Activated T-cell treated with anti-CD3 and anti-CD28 coated beads, Interleukin-2, amount 50 U/mL, for 24 hours (primary cell): ENCODE measurements at regions not wholly inside any gene's neighbourhood (a gene's known extent, or its start where the extent isn't known, plus 50 kb on each side); places are given as distances from the start of the nearest gene placed in this dataset.

Experiments
- DNase-seq: peaks from one replicate; pipeline ENCODE4 v3.0.0-alpha.2; 2020
- H3K27ac Mint-ChIP-seq: 2 replicates; pipeline ENCODE4 v1.8.0; 2020; ENCODE audit warnings: mild to moderate bottlenecking, mixed read lengths
- H3K27me3 Mint-ChIP-seq: 2 replicates; pipeline ENCODE4 v1.8.0; 2020; ENCODE audit warnings: mixed read lengths
- H3K36me3 Mint-ChIP-seq: 2 replicates; pipeline ENCODE4 v1.8.0; 2020; ENCODE audit warnings: low read depth, mixed read lengths
- H3K4me1 Mint-ChIP-seq: 2 replicates; pipeline ENCODE4 v1.8.0; 2020; ENCODE audit warnings: low read depth, mixed read lengths
- H3K4me3 Mint-ChIP-seq: 2 replicates; pipeline ENCODE4 v1.8.0; 2020; ENCODE audit warnings: mild to moderate bottlenecking, moderate library complexity, mixed read lengths
- H3K9me3 Mint-ChIP-seq: 2 replicates; pipeline ENCODE4 v1.8.0; 2020; ENCODE audit warnings: mixed read lengths

- Mint-ChIP-seq H3K4me1 (no peaks in the 10 kb centered on the region), H3K27me3 (peaks cover 17% of the 10 kb centered on the region), H3K36me3 (no peaks in the 10 kb centered on the region), H3K4me3 (no peak overlapping the region), H3K9me3 (no peaks in the 10 kb centered on the region), H3K27ac (no peak overlapping the region)
- DNase-seq: no peak
Observed at GRCh38 chr4:24434241-24434640, 150.1 kb downstream of the DHX15 start.

- Mint-ChIP-seq H3K36me3 (no peaks in the 10 kb centered on the region), H3K4me3 (no peak overlapping the region), H3K9me3 (no peaks in the 10 kb centered on the region), H3K27me3 (peaks cover 14% of the 10 kb centered on the region), H3K27ac (no peak overlapping the region), H3K4me1 (no peaks in the 10 kb centered on the region)
- no peak for DNase-seq
Observed at GRCh38 chr4:24433515-24434214, 150.7 kb downstream of the DHX15 start.

- Mint-ChIP-seq H3K4me3 (no peak overlapping the region), H3K9me3 (no peaks in the 10 kb centered on the region), H3K36me3 (no peaks in the 10 kb centered on the region), H3K27me3 (peaks cover 11% of the 10 kb centered on the region), H3K4me1 (no peaks in the 10 kb centered on the region), H3K27ac (no peak overlapping the region)
- DNase-seq: no peak
Observed at GRCh38 chr4:24428850-24429249, 155.5 kb downstream of the DHX15 start.

GRCh38 chr4:24426557-24426956, 157.8 kb downstream of the DHX15 start:
- Mint-ChIP-seq H3K9me3 (no peaks in the 10 kb centered on the region), H3K27ac (no peak overlapping the region), H3K4me3 (no peak overlapping the region), H3K27me3 (peaks cover 8% of the 10 kb centered on the region), H3K36me3 (no peaks in the 10 kb centered on the region), H3K4me1 (no peaks in the 10 kb centered on the region)
- DNase-seq: no peak

- DNase-seq: no peak
- Mint-ChIP-seq H3K4me3 (no peak overlapping the region), H3K27me3 (peaks cover 8% of the 10 kb centered on the region), H3K9me3 (no peaks in the 10 kb centered on the region), H3K4me1 (no peaks in the 10 kb centered on the region), H3K36me3 (no peaks in the 10 kb centered on the region), H3K27ac (no peak overlapping the region)
Observed at GRCh38 chr4:24425863-24426262, 158.5 kb downstream of the DHX15 start.

GRCh38 chr4:24423670-24424069, 160.7 kb downstream of the DHX15 start:
- Mint-ChIP-seq H3K27me3 (peaks cover 12% of the 10 kb centered on the region), H3K27ac (no peak overlapping the region), H3K36me3 (no peaks in the 10 kb centered on the region), H3K4me3 (no peak overlapping the region), H3K9me3 (no peaks in the 10 kb centered on the region), H3K4me1 (peaks cover 2% of the 10 kb centered on the region)
- no peak for DNase-seq

- Mint-ChIP-seq H3K9me3 (no peaks in the 10 kb centered on the region), H3K4me1 (peaks cover 2% of the 10 kb centered on the region), H3K27me3 (peaks cover 12% of the 10 kb centered on the region), H3K4me3 (no peak overlapping the region), H3K36me3 (no peaks in the 10 kb centered on the region), H3K27ac (no peak overlapping the region)
- DNase-seq: no peak
Observed at GRCh38 chr4:24422644-24423043, 161.7 kb downstream of the DHX15 start.

- H3K27ac Mint-ChIP-seq: no peak overlapping the region
- peak; percentile 75 for DNase-seq
- H3K27me3 Mint-ChIP-seq: peaks cover 27% of the 10 kb centered on the region
- H3K36me3 Mint-ChIP-seq: no peaks in the 10 kb centered on the region
- H3K4me3 Mint-ChIP-seq: no peak overlapping the region
- H3K9me3 Mint-ChIP-seq: no peaks in the 10 kb centered on the region
- H3K4me1 Mint-ChIP-seq: peaks cover 2% of the 10 kb centered on the region
Observed at GRCh38 chr4:24419181-24420034, 164.9 kb downstream of the DHX15 start.

GRCh38 chr4:24417206-24417605, 167.1 kb downstream of the DHX15 start:
- Mint-ChIP-seq H3K27me3 (peaks cover 31% of the 10 kb centered on the region), H3K4me3 (no peak overlapping the region), H3K4me1 (peaks cover 2% of the 10 kb centered on the region), H3K9me3 (no peaks in the 10 kb centered on the region), H3K27ac (no peak overlapping the region), H3K36me3 (no peaks in the 10 kb centered on the region)
- no peak for DNase-seq

- Mint-ChIP-seq H3K27me3 (peaks cover 37% of the 10 kb centered on the region), H3K4me1 (peaks cover 2% of the 10 kb centered on the region), H3K4me3 (no peak overlapping the region), H3K36me3 (no peaks in the 10 kb centered on the region), H3K9me3 (no peaks in the 10 kb centered on the region), H3K27ac (no peak overlapping the region)
- no peak for DNase-seq
Observed at GRCh38 chr4:24416293-24416692, 168.1 kb downstream of the DHX15 start.

- Mint-ChIP-seq H3K27ac (no peak overlapping the region), H3K4me1 (no peaks in the 10 kb centered on the region), H3K27me3 (peaks cover 33% of the 10 kb centered on the region), H3K4me3 (no peak overlapping the region), H3K9me3 (no peaks in the 10 kb centered on the region), H3K36me3 (no peaks in the 10 kb centered on the region)
- no peak for DNase-seq
Observed at GRCh38 chr4:24413311-24413784, 171.0 kb downstream of the DHX15 start.

- Mint-ChIP-seq H3K27me3 (peaks cover 27% of the 10 kb centered on the region), H3K4me3 (no peak overlapping the region)
Observed at GRCh38 chr4:24411806-24412205, 172.5 kb downstream of the DHX15 start.

GRCh38 chr4:24411299-24411698, 173.1 kb downstream of the DHX15 start:
- DNase-seq: no peak
- no peak overlapping the region for H3K27ac Mint-ChIP-seq
- no peaks in the 10 kb centered on the region for H3K4me1 Mint-ChIP-seq
- no peaks in the 10 kb centered on the region for H3K9me3 Mint-ChIP-seq
- H3K27me3 Mint-ChIP-seq: peaks cover 24% of the 10 kb centered on the region
- H3K36me3 Mint-ChIP-seq: no peaks in the 10 kb centered on the region
- H3K4me3 Mint-ChIP-seq: no peak overlapping the region

More at GRCh38 chr4:24411806-24412205, 172.5 kb downstream of the DHX15 start:
- H3K4me1 Mint-ChIP-seq: no peaks in the 10 kb centered on the region
- H3K9me3 Mint-ChIP-seq: no peaks in the 10 kb centered on the region
- DNase-seq: no peak
- no peak overlapping the region for H3K27ac Mint-ChIP-seq
- H3K36me3 Mint-ChIP-seq: no peaks in the 10 kb centered on the region

- Mint-ChIP-seq H3K36me3 (no peaks in the 10 kb centered on the region), H3K4me3 (no peak overlapping the region), H3K27ac (no peak overlapping the region), H3K9me3 (no peaks in the 10 kb centered on the region), H3K4me1 (no peaks in the 10 kb centered on the region), H3K27me3 (peaks cover 8% of the 10 kb centered on the region)
- no peak for DNase-seq
Observed at GRCh38 chr4:24408640-24409039, 175.7 kb downstream of the DHX15 start.

- no peaks in the 10 kb centered on the region for H3K4me1 Mint-ChIP-seq
- no peaks in the 10 kb centered on the region for H3K9me3 Mint-ChIP-seq
- no peak overlapping the region for H3K27ac Mint-ChIP-seq
- no peak for DNase-seq
- H3K4me3 Mint-ChIP-seq: no peak overlapping the region
- no peaks in the 10 kb centered on the region for H3K36me3 Mint-ChIP-seq
- peaks cover 6% of the 10 kb centered on the region for H3K27me3 Mint-ChIP-seq
Observed at GRCh38 chr4:24405926-24406325, 178.4 kb downstream of the DHX15 start.
